NCI-H748 (cell line): ENCODE measurements at regions not wholly inside any gene's neighbourhood (a gene's known extent, or its start where the extent isn't known, plus 50 kb on each side); places are given as distances from the start of the nearest gene placed in this dataset.
"Not testable (repeated sequence)": the region's sequence is repeated elsewhere in the genome, so short reads cannot be mapped to it uniquely, and the experiment has no call there.

Experiments
- DNase-seq: peaks from one replicate; lab custom pipeline; 2025; ENCODE audit not compliant: unreplicated experiment; lab: John Stamatoyannopoulos, UW

DNA sequence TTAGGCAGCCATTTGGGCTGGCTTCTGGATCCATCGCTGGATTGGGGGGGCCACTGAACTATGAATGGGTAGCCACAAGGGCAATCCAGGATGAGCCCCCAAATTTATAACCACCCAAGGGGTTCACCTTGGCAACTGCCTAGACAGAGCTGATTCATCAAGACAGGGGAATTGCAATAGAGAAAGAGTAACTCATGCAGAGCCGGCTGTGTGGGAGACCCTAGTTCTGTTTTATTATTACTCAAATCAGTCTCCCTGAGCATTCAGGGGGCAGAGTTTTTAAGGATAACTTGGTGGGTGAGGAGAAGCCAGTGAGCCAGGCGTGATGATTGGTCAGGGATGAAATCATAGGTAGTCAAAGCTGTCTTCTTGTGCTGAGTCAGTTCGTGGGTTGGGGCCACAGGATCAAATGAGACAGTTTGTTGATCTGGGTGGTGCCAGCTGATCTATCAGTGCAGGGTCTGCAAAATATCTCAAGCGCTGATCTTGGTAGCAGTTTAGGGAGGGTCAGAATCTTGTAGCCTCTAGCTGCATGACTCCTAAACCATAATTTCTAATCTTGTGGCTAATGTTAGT, 57.9 kb downstream of the DNAJB9 start:
- DNase-seq, result no peak

DNA sequence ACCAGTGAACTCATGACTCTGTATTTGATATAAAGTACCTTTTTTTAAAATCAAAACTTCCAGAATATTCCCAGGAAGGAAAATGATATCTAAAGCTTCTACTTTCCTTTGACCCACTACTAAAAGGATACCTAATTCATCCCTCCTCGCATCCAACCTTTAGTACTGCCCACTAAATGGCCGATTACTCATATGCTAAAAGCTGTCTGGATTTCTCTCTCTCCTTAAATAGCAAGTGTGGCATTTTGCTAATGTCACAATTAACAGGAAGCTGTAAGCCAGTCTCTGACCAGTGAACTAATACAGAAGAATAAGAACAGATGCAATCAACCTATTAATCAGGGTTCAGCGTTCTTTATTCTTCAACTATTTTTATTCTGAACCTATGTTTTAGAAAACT, 59.0 kb downstream of the DNAJB9 start:
- DNase-seq, result no peak

- DNase-seq, result no peak
Measured at GRCh38 chr7:108629651-108630400, 60.2 kb downstream of the DNAJB9 start.

DNA sequence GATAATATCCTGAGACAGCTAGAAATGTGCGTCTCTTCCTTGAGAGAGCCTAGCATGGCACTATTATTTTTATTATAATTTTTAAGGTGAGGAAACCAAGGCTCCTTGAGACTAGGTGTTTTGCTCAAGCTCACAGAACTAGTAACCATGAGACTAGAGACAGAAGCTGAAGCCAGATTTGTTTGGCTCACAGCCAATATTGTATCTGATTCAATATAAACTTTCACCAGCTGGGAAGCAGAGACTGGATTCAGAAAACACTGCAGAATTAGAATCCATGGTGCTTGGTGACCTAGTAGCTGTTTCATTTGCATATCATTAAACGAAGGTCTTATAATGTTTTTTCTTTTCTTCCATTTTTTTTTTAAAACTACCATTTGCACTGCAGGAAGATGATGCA, 64.4 kb downstream of the DNAJB9 start:
- DNase-seq, result peak; percentile 53

DNA sequence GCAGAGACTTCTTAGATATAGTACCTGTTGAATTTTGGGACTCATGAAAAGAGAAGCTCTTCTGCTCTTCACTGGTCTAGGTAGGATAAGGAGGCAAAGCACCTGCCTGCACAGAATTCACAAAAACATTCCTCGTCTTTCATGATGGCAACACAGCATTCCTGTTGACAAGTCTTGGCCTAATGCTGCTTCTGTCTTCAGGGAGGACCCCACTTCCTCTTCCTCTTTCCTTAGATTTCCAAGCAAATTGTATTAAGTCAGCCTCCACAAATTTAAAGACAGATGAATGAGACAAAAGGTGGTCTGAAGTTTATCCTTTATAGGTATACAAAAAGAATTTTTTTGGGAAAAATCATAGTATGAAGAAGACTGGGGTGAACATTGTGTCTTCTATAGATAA, 64.9 kb downstream of the DNAJB9 start:
- DNase-seq, result no peak

- no peak for DNase-seq
Measured at GRCh38 chr7:108637049-108637621, 67.5 kb downstream of the DNAJB9 start.

DNA sequence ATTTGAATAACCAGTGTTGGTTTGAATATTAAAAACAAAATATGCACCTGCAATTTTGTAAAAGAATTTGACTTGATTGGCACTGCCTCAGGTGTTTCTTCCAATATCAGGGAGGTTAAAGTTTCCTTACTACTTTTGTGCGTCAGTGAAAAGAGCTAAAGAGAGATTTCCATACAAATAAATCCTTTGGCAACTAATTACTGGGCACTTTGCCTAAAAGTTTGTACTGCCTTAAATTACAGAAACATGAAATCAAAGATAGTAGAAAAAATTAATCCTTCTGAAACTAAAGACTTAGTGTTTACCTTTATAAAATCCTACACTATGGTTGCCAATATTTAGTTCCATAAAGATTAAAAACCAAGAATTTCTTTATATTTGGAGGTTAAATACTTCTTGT, 72.5 kb downstream of the DNAJB9 start:
- no peak for DNase-seq

DNA sequence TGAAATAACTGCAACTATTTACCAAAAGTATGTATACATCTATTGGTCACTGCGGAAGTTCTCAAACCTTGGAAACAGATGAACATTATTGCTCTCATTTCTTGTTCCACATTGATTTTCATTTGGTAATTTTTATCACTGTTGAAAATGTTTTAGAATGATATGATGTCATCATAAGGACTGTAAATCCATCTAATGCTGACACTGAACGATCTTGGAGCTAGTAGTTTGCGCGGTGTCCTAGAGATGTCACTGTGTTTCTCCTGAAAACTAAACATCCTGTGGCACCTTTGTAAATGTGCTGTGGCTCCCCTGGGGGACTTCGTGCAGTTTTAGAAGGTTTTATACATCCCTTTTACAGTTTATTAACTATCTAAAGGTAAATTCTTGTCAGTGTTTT, 73.5 kb downstream of the DNAJB9 start:
- peak; percentile 7 for DNase-seq

DNA sequence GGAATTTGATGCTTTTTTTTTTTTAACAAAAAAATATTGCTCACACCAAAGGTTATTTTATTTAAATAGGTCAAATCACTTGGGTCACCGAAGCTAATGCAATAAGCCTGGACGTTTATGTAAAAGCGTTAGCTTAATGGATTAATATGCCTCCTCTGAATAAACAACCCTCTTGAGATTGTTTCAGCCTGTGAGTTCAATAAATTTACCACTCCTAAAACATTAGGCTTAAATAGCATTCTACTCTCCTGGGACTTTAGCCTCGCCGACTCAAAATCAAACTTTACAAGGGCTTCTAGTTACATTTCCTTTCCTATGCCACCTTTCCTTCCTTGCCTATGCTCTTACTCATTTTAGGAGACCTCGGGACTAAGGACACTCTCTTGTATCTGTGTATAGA, 79.3 kb downstream of the DNAJB9 start:
- DNase-seq, result no peak

DNA sequence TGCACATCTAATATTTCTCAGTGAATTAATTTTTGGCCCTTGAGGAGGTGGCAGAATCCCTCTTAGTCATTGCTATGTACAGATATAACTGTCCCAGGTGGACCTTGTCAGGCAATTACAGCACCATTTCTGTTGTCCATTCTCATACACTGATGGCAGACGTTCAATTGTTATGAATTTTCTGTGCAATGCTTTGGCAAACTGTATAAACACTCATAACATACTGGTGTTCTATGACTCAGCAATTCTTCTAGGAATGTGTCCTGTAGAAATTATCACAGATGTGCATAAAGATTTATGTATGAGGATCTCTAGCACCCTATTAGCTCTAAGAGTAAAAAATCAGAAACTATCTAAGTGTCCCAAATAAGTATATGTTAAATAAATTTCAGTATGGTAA, 80.8 kb downstream of the DNAJB9 start:
- DNase-seq, result no peak

DNA sequence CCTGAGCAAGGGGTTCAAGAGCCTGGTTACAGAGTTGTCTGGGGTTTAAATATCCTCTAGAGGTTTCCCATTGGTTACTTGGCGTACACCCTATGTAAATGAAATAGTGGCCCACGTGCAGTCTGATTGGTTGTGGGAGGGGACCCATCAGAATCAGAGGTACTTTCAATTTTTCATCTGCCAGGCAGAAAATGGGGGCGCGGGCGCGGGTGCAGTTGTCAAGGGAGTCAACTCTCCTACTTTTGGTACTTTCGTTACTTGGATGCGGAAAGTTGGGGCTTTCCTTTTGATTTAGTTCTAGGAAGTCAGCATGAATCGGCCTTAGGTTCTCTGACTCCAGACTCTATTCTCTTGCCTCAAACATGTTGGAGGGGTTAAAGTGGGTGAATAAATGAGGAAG, 83.2 kb downstream of the DNAJB9 start:
- DNase-seq, result no peak

DNA sequence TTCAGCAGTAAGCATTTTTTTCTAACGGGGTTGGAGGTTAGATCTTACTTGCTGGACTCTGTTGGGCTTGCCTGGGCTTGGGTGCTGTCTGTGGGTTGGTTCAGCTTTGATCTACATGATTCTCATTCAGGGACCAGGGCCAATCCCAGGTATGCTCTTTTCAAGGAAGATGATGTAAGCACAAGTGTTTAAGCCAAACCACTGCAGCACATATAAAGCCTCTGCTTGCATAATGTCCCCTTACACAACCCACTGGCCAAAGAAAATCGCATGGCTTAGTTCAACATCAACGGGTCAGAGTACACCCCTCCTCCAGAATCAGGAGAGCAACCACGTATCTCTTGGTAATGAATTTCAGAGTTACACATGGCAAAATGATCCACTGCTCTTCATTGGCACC, 83.9 kb downstream of the DNAJB9 start:
- DNase-seq, result no peak

- DNase-seq, result not testable (repeated sequence)
Measured at GRCh38 chr7:108657140-108657726, 87.6 kb downstream of the DNAJB9 start.

- no peak for DNase-seq
Measured at GRCh38 chr7:108659261-108659660, 89.6 kb downstream of the DNAJB9 start.

- DNase-seq, result no peak
Measured at GRCh38 chr7:108659867-108660266, 90.2 kb downstream of the DNAJB9 start.

DNA sequence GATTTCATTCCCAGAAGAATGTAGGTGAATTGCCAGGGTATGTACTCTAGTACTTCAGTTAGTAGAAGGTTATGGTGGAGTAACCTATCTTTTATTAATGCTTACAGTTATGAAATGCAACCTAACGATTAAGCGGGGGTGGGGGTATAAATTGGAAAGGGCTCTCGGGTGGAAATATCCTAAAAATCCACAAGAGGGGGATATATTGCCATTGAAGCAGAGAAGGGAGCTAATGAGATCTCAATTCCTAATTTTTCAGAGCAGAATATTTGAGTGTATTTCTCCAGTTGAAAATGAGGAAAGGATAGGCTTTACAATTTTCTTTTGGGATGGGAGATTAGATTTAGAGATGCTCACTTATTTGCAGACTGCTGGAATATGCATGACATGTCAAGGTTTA, 90.8 kb downstream of the DNAJB9 start:
- peak; percentile 26 for DNase-seq

DNA sequence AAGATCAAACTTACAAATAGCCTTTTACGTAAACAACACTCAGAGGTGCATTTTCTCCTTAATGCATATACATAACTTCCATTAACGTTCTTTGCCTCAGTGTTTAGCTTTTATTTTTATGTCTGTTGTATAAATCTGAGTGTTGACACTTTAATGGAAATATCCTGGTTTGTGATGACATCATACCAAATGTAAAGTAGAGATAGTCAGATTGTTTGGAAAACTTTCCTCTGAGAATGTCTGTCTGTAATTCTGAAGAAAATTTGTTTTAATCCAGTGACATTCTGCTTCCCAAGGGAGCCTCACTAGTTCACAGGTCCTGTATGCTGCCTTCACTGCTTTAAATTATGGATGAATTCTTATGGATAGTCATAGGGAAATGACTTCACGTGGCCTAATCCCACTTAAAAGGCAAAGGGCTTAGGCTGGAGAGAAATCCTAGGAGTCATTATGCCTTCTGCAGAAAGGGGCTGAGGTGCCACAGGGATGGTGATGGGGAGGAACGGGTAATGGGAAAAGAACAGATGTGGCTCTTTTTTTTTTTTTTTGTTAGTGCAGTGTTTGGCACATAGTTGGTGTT, 93.2 kb downstream of the DNAJB9 start:
- no peak for DNase-seq

- DNase-seq, result no peak
Measured at GRCh38 chr7:108663701-108664100, 94.0 kb downstream of the DNAJB9 start.

DNA sequence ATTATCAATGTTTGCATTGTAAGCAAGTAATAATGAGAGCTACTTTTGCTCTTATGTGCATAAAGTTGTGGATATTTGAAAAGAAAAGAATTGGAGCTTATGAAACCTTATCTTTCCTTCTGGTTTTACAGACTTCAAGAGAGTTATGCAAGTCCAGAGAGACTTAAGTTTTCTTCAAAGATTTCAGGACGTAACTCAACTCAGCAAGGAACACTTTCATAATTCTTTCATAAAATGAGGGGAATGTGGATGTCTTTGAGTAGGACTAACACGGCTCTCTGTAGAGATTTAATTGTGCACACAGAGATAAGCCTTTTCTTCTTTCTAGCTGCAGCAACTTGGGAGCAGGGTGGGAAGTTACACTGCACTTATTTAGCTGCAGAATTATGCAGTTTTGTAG, 97.5 kb downstream of the DNAJB9 start:
- no peak for DNase-seq

GRCh38 chr7:108669958-108670357, 100.3 kb downstream of the DNAJB9 start:
- no peak for DNase-seq

- DNase-seq, result not testable (repeated sequence)
Measured at GRCh38 chr7:108673699-108674098, 104.0 kb downstream of the DNAJB9 start.

- no peak for DNase-seq
Measured at GRCh38 chr7:108684629-108685028, 115.0 kb downstream of the DNAJB9 start.
